ENCODE measurements at regions not wholly inside any gene's neighbourhood (a gene's known extent, or its start where the extent isn't known, plus 50 kb on each side); places are given as distances from the start of the nearest gene placed in this dataset.

DNA sequence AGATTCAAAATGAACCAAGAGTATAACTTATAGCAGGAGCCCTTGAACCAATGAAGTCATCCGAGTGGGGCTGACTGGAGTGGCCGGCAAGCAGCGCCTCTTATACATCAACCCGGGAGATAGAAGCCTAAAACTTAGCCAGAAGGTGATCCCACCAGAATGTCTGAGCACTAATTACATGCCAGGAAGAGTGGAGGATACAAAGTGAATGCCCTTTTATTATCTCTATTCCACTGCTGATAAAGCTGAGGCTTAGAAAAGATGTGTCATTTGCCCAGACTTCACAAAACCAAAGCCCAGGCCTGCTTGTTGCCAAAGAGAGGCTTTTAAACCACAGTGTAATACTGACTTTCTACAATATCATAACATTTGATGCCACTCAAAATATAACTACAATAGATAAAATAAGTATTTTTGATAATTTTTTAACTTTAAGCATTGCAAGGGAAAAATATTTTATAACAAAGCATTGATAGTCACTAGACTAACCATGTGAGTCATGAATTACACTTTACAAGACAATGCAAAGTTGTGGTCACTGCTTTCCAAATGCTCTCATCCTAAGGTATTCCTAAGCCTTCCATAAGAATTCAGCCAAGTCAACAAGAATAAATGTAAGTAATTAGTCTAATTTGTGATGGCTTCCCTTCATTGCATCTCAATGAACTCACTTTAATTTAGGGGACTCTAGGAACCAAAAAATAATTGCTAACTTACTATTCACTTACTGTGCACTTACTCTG lies 58.6 kb upstream of the ARID5B start:
- Histone ChIP-seq H3K4me3 (no peak overlapping the region), H3K36me3 (no peaks in the 10 kb centered on the region), H3K27me3 (no peaks in the 10 kb centered on the region), H3K4me1 (no peaks in the 10 kb centered on the region), H3K9me3 (no peaks in the 10 kb centered on the region), H3K27ac (no peak overlapping the region)
- TF ChIP-seq, protein P1, sequence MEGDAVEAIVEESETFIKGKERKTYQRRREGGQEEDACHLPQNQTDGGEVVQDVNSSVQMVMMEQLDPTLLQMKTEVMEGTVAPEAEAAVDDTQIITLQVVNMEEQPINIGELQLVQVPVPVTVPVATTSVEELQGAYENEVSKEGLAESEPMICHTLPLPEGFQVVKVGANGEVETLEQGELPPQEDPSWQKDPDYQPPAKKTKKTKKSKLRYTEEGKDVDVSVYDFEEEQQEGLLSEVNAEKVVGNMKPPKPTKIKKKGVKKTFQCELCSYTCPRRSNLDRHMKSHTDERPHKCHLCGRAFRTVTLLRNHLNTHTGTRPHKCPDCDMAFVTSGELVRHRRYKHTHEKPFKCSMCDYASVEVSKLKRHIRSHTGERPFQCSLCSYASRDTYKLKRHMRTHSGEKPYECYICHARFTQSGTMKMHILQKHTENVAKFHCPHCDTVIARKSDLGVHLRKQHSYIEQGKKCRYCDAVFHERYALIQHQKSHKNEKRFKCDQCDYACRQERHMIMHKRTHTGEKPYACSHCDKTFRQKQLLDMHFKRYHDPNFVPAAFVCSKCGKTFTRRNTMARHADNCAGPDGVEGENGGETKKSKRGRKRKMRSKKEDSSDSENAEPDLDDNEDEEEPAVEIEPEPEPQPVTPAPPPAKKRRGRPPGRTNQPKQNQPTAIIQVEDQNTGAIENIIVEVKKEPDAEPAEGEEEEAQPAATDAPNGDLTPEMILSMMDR (IDR thresholded peaks at IDR 0.05), result no peak
- intact Hi-C loops (cut with DNase I), result no loop called here
- no peak for DNase-seq (ENCODE audit: low spot score in 2 of 2)

DNA sequence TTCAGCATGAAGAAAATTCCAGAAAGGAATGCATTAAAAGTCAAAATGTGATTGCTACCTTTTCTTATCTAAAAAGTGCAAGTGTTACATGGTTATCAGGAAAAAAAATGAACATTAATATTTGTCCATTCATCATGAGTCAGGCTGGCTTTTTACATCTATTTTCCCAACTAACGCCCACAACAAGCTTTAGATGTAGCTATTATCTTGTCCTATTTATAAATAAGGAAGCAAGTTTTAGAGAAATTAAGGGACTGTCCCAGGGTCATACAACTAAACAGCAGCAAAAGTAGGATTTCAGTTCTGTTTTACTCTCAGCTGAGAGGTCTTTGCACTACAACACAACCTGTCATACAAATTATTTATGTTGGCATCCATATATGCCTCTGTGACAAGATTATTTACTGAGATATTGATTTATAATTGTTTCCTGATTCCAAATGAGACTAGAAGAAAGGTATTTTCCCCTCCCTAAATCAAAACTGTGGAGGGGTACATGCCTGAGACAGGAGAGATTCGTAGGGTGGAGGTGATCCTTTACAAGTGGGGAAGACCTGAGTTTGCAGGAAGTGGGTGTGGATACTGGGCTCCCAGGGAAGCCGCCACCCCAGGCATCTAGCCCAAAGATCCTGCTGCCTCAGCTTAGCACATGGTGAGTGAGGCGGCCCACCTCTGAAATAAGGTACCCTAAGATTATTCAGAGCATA lies 57.2 kb upstream of the ARID5B start:
- TF ChIP-seq, protein P1 (IDR thresholded peaks at IDR 0.05), result no peak
- H3K36me3 ChIP-seq, result no peaks in the 10 kb centered on the region
- H3K4me1 ChIP-seq, result no peaks in the 10 kb centered on the region
- H3K9me3 ChIP-seq, result no peaks in the 10 kb centered on the region
- no peak overlapping the region for H3K27ac ChIP-seq
- no peak overlapping the region for H3K4me3 ChIP-seq
- no peak for DNase-seq (ENCODE audit: low spot score in 2 of 2)
- no peaks in the 10 kb centered on the region for H3K27me3 ChIP-seq
- intact Hi-C loops (cut with DNase I), result no loop called here

DNA sequence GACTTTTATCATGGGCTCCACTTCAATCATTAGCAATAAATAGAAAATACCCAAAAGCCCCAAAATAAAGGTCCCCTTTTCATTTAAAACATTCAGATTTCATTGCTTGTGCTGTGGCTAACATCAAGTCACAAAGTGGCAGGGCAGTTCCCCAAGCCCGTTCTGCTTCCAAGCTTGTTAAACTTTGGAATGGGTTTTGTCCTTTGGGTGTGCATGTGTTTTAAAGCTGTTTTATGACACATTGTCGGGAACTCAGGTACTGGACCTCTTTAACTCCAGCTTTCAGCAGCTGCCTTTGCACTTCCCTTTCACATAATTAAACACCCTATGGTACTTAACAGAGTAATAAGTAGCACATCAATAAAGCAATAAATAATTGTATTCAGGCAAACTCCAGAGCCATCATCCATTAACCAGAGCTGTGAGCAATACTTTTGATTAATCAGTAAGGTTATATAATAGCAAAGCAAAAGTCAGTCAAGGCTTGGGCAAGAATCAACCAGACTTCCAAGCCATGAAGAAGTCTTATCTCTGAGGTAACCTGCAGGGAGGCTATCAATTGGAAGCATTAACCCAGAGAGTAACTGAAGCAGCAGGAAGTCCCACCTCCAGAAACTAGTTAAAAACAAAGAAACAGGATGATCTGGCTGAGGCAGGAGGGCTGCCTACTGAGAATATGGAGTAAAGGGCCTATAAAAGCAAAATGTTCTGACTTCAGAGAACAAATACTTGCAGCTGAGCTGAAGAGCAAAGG lies 56.1 kb upstream of the ARID5B start:
- no peak for DNase-seq (ENCODE audit: low spot score in 2 of 2)
- intact Hi-C loops (cut with DNase I), result no loop called here
- Histone ChIP-seq H3K9me3 (no peaks in the 10 kb centered on the region), H3K27ac (no peak overlapping the region), H3K36me3 (no peaks in the 10 kb centered on the region), H3K4me3 (no peak overlapping the region), H3K27me3 (no peaks in the 10 kb centered on the region), H3K4me1 (no peaks in the 10 kb centered on the region)
- TF ChIP-seq, protein P1 (IDR thresholded peaks at IDR 0.05), result no peak

DNA sequence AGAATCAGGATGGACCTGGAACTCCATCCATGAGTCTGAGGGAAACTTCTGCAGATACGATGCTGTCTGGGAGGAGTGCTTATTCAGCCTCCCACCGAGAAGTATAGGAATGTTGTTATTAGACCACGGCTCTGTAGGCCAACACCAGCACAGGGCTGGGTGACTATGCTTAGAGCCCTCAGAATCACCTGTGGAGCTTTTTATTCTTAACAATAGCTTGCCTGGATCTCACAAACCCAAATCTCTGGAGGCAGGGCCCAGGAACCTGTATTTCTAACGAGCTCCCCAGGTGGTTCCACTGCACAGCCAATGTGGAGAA lies 55.6 kb upstream of the ARID5B start:
- no peak for DNase-seq (ENCODE audit: low spot score in 2 of 2)
- intact Hi-C loops (cut with DNase I), result no loop called here
- Histone ChIP-seq H3K9me3 (no peaks in the 10 kb centered on the region), H3K36me3 (no peaks in the 10 kb centered on the region), H3K27me3 (no peaks in the 10 kb centered on the region), H3K4me1 (no peaks in the 10 kb centered on the region), H3K27ac (no peak overlapping the region), H3K4me3 (no peak overlapping the region)
- TF ChIP-seq, protein P1 (IDR thresholded peaks at IDR 0.05), result no peak

DNA sequence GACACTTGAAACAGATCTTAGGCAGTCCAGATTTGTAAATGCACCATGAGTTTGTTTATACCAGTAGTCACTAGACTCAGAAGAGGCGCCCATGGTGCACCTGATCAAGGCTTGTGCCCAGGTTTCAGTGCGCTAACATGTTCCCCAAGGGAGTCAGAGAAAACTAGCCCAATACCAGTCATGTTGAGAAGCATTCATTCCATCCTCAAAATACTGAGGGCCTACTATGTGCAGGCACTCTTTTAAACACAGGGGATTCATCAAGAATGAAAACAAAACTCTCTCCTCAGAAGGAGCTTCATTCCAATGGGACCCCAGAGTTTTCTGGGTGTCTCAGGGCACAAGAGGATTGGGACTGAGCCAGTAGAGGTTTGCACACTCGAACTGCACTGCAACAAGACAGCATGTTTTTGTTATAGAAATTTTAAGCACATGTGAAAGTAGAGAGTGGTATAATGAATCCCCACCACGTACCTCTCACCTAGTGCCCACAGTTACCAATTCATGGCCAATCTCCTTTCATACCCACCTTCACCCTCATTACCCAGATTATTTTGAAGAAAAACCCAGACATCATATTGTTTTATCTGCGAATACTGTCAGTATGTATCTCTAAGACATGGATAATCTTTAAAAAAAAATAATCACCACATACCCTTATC lies 55.0 kb upstream of the ARID5B start:
- intact Hi-C loops (cut with DNase I), result no loop called here
- H3K4me3 ChIP-seq, result no peak overlapping the region
- DNase-seq (ENCODE audit: low spot score in 2 of 2), result no peak
- no peaks in the 10 kb centered on the region for H3K4me1 ChIP-seq
- no peak overlapping the region for H3K27ac ChIP-seq
- no peaks in the 10 kb centered on the region for H3K27me3 ChIP-seq
- H3K36me3 ChIP-seq, result no peaks in the 10 kb centered on the region
- H3K9me3 ChIP-seq, result no peaks in the 10 kb centered on the region
- TF ChIP-seq, protein P1 (IDR thresholded peaks at IDR 0.05), result no peak

Data from ascending aorta (tissue), 2 donors.